GM12891 (cell line): ENCODE measurements at regions not wholly inside any gene's neighbourhood (a gene's known extent, or its start where the extent isn't known, plus 50 kb on each side); places are given as distances from the start of the nearest gene placed in this dataset.

ENCODE experiments used
- DNase-seq: peaks from one replicate; pipeline ENCODE4 v3.0.0; 2011; ENCODE audit warnings: low spot score; ENCODE audit not compliant: insufficient read length
- FAIRE-seq: peaks from 2 replicates; lab custom pipeline; 2011; peaks lifted over from hg19 to GRCh38; lab: Jason Lieb, UNC
- PAX5 ChIP-seq: IDR thresholded peaks from 2 replicates; pipeline ENCODE4 v1.6.1; 2011; ENCODE audit warnings: low read length, moderate library complexity, mild to moderate bottlenecking; ENCODE audit not compliant: insufficient read depth, severe bottlenecking
- POLR2A ChIP-seq: IDR thresholded peaks from 2 replicates; pipeline ENCODE4 v1.6.1; 2011; ENCODE audit warnings: low read depth, low read length, control low read depth
- POLR2AphosphoS5 ChIP-seq: IDR thresholded peaks from 2 replicates; pipeline ENCODE4 v1.6.1; 2011; ENCODE audit warnings: low read depth, low read length, control low read depth
- POU2F2 ChIP-seq: IDR thresholded peaks from 2 replicates; pipeline ENCODE4 v1.6.1; 2011; ENCODE audit warnings: low read depth, mild to moderate bottlenecking, control low read depth, low read length, moderate library complexity
- SPI1 ChIP-seq: IDR thresholded peaks from 2 replicates; pipeline ENCODE4 v1.6.1; 2011; ENCODE audit warnings: low read depth, low read length, control low read depth
- TAF1 ChIP-seq: IDR thresholded peaks from 2 replicates; pipeline ENCODE4 v1.6.1; 2011; ENCODE audit warnings: low read depth, low read length, control low read depth

DNA sequence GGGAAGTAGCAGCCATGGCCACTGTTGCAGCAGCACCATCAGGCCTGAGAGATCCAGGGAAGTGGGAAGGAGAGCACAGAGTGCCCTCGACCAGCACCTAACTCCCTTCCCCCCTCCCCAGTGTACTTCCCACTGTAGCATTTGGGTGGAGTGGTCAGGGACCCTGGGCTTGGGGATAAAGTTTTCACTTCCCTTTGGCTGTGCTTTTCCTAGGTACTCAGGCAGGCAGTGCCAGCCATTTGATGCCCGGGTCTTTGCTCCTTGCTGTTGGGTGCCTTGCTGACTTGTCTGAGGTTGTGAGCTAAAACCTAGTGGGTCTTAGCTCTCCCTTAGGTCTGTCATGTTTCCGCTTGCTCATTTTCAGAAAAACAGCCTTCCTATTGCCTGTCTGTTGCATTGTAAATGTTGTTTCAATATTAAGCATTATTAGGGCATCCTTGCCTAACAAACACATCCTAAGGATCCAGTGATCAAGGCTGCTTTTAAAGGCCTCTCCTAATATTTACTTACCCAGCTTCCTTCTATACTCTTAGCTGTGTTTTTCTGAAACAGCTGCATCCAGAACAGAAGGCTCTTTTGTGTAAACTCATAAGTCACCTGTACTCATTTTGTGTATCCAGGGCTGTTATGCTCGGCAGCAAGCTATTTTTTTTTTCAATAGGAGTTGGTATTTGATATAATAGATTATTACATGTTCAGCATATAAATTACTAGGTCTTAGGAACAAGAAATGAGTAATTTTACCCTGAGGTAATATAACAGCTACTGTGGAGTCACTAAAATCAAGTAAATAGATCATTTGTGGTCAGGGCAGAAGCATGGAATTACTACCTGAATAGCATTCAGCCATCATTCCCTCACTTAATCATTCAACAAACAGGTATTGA is 418.6 kb upstream of the PROX1 start:
- no peak for TF ChIP-seq POLR2A
- TF ChIP-seq SPI1: no peak
- TF ChIP-seq POLR2AphosphoS5: no peak
- no peak for TF ChIP-seq TAF1
- TF ChIP-seq POU2F2: no peak
- TF ChIP-seq PAX5: no peak
- no peak for FAIRE-seq
- no peak for DNase-seq

DNA sequence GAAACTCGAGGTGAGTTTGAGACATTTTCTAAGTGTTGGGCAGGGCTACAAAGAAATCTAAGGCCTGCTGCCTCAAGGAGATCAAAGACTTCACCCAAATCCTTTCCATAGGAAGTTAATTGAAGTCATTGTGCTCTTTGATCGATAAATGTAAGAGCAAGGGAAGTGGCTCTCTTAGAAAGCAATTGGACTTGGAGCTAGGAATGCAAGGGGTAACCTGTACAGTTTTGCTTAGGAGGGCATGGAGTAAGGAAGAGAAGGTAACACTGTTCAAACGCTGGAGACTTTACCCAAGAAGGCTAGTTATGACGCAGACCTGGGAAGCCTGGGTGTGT is 418.0 kb upstream of the PROX1 start:
- DNase-seq (no peak), FAIRE-seq (no peak)
- TF ChIP-seq POU2F2 (no peak), POLR2A (no peak), PAX5 (no peak), TAF1 (no peak), POLR2AphosphoS5 (no peak), SPI1 (no peak)

- FAIRE-seq (no peak), DNase-seq (no peak)
- TF ChIP-seq TAF1 (no peak), POU2F2 (no peak), POLR2A (no peak), POLR2AphosphoS5 (no peak), PAX5 (no peak), SPI1 (no peak)
Measured at GRCh38 chr1:213570487-213570886, 417.3 kb upstream of the PROX1 start.

- FAIRE-seq (no peak), DNase-seq (no peak)
- TF ChIP-seq POLR2AphosphoS5: no peak
Measured at GRCh38 chr1:213571419-213571818, 416.4 kb upstream of the PROX1 start.

GRCh38 chr1:213571843-213572242 is 415.9 kb upstream of the PROX1 start:
- FAIRE-seq (no peak), DNase-seq (no peak)
- TF ChIP-seq PAX5 (no peak), SPI1 (no peak), POLR2AphosphoS5 (no peak), POU2F2 (no peak), POLR2A (no peak), TAF1 (no peak)

DNA sequence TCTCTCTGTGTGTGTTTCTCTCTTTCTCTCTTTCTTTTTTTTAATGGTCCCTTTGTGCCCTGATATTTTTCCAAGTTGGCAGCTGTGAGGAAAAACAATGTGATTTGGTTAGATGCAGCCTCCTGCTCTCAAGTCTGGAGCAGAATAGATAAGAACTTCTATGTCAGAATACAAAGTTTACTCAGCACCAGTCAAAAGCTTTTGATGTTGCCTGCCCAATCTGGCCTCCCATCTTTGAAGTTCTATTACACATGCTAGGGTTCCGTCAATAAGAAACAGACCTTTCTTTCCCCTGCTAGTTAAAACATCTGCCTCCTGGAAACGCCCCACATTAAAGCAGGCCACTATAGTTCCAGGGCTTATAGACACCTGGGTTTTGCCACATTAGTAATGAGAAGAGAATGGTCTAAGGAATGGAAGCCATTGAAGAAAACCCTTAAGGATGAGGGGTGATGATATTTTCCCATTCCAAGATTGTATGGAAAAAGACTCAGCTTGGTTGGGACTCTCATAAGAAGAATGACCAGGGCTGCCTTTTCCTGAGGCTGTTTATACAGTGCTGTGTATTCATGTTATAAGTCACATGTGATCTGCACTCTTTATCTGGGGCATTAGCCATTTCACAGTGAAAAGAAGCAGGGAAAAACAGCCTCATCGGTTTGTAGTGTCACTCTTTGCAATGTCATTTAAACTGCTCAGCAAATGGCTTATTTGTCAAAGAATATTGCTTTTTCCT is 414.7 kb upstream of the PROX1 start:
- DNase-seq (no peak), FAIRE-seq (no peak)
- no peak for TF ChIP-seq SPI1
- TF ChIP-seq POLR2A: no peak
- no peak for TF ChIP-seq POU2F2
- TF ChIP-seq POLR2AphosphoS5: no peak
- no peak for TF ChIP-seq TAF1
- no peak for TF ChIP-seq PAX5

GRCh38 chr1:213573648-213574009 is 414.1 kb upstream of the PROX1 start:
- DNase-seq: no peak
- TF ChIP-seq POLR2A: no peak
- TF ChIP-seq POLR2AphosphoS5: no peak
- TF ChIP-seq POU2F2: no peak
- TF ChIP-seq SPI1: no peak
- no peak for TF ChIP-seq PAX5
- TF ChIP-seq TAF1: no peak
- FAIRE-seq: no peak

DNA sequence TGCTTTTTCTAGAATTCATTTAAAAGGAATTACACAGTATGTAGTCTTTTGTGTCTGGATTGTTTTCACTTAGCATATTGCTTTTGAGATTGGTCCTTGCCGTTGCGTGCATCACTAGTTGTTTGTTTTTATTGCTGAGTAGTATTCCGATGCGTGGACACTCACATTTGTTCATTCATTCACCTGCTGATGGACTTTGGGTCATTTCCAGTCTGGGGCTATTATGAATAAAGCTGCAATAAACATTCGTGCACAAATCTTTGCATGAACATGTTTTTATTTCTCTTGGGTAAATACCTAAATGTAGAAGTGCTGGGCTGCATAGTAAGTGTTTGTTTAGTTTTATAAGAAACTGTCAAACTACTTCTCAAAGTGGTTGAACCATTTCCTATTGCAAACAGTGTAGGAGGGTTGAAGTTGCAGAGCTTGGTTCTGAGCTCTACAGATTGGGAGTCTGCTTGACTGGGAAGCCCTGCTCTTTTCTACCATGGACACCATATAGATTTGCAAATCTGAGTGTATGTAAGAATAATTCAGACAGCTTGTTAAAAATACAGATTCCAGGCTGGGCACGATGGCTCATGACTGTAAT is 404.7 kb upstream of the PROX1 start:
- FAIRE-seq (no peak), DNase-seq (no peak)
- TF ChIP-seq POLR2AphosphoS5: no peak
- no peak for TF ChIP-seq SPI1
- no peak for TF ChIP-seq POLR2A
- TF ChIP-seq PAX5: no peak
- no peak for TF ChIP-seq TAF1
- no peak for TF ChIP-seq POU2F2

- DNase-seq (no peak), FAIRE-seq (no peak)
- no peak for TF ChIP-seq PAX5
- TF ChIP-seq TAF1: no peak
- no peak for TF ChIP-seq POLR2A
Measured at GRCh38 chr1:213584272-213584671, 403.5 kb upstream of the PROX1 start.

GRCh38 chr1:213585402-213585801 is 402.4 kb upstream of the PROX1 start:
- no peak for DNase-seq
- no peak for FAIRE-seq
- no peak for TF ChIP-seq SPI1
